ENCODE measurements at regions not wholly inside any gene's neighbourhood (a gene's known extent, or its start where the extent isn't known, plus 50 kb on each side); places are given as distances from the start of the nearest gene placed in this dataset.

- Histone ChIP-seq H3K27ac (no peak overlapping the region), H3K27me3 (peaks cover 14% of the 10 kb centered on the region; the same call in 1 of the 2 replicates), H3K9me3 (replicated peaks) (peaks cover 13% of the 10 kb centered on the region), H3K4me1 (no peaks in the 10 kb centered on the region; the same call in 1 of the 2 replicates), H3K36me3 (no peaks in the 10 kb centered on the region), H3K4me3 (no peak overlapping the region)
- no peak for DNase-seq
These were observed 224.8 kb upstream of the TNRC6C start for GRCh38 chr17:77733576-77734296.

- no peak overlapping the region for H3K4me3 ChIP-seq
- no peak overlapping the region for H3K27ac ChIP-seq
- peaks cover 13% of the 10 kb centered on the region for H3K9me3 ChIP-seq (replicated peaks)
- no peaks in the 10 kb centered on the region for H3K36me3 ChIP-seq
- no peaks in the 10 kb centered on the region; the same call in 1 of the 2 replicates for H3K4me1 ChIP-seq
- H3K27me3 ChIP-seq: peaks cover 14% of the 10 kb centered on the region; the same call in 1 of the 2 replicates
- DNase-seq: peak; percentile 63 to 71
These were observed 224.0 kb upstream of the TNRC6C start for GRCh38 chr17:77734371-77735080.

- Histone ChIP-seq H3K4me3 (no peak overlapping the region), H3K4me1 (no peaks in the 10 kb centered on the region; the same call in 1 of the 2 replicates), H3K9me3 (replicated peaks) (peaks cover 13% of the 10 kb centered on the region), H3K27ac (no peak overlapping the region), H3K36me3 (no peaks in the 10 kb centered on the region), H3K27me3 (peaks cover 14% of the 10 kb centered on the region; the same call in 1 of the 2 replicates)
- DNase-seq: peak in 1 of 2 experiments; percentile 3
These were observed 223.4 kb upstream of the TNRC6C start for GRCh38 chr17:77735081-77735565.

GRCh38 chr17:77735566-77736198, 222.8 kb upstream of the TNRC6C start:
- no peaks in the 10 kb centered on the region; the same call in 1 of the 2 replicates for H3K4me1 ChIP-seq
- H3K27me3 ChIP-seq: peaks cover 14% of the 10 kb centered on the region; the same call in 1 of the 2 replicates
- DNase-seq: peak in 1 of 2 experiments; percentile 2
- H3K36me3 ChIP-seq: no peaks in the 10 kb centered on the region
- no peak overlapping the region for H3K4me3 ChIP-seq
- peaks cover 13% of the 10 kb centered on the region for H3K9me3 ChIP-seq (replicated peaks)
- H3K27ac ChIP-seq: no peak overlapping the region

- no peaks in the 10 kb centered on the region; the same call in 1 of the 2 replicates for H3K4me1 ChIP-seq
- DNase-seq: peak in 1 of 2 experiments; percentile 1
- peaks cover 14% of the 10 kb centered on the region; the same call in 1 of the 2 replicates for H3K27me3 ChIP-seq
- H3K27ac ChIP-seq: no peak overlapping the region
- H3K4me3 ChIP-seq: no peak overlapping the region
- H3K9me3 ChIP-seq (replicated peaks): peaks cover 13% of the 10 kb centered on the region
- H3K36me3 ChIP-seq: no peaks in the 10 kb centered on the region
These were observed 222.3 kb upstream of the TNRC6C start for GRCh38 chr17:77736199-77736585.

- DNase-seq: peak in 1 of 2 experiments; percentile 1
- no peaks in the 10 kb centered on the region; the same call in 1 of the 2 replicates for H3K4me1 ChIP-seq
These were observed 221.8 kb upstream of the TNRC6C start for GRCh38 chr17:77736721-77737120.

GRCh38 chr17:77737442-77738265, 220.8 kb upstream of the TNRC6C start:
- Histone ChIP-seq H3K27ac (no peak overlapping the region), H3K27me3 (peaks cover 14% of the 10 kb centered on the region; the same call in 1 of the 2 replicates), H3K4me1 (no peaks in the 10 kb centered on the region; the same call in 1 of the 2 replicates), H3K36me3 (no peaks in the 10 kb centered on the region), H3K4me3 (no peak overlapping the region), H3K9me3 (replicated peaks) (peaks cover 5% of the 10 kb centered on the region)
- DNase-seq: peak in 1 of 2 experiments; percentile 0

More at GRCh38 chr17:77736721-77737120, 221.8 kb upstream of the TNRC6C start:
- H3K4me3 ChIP-seq: no peak overlapping the region
- no peak overlapping the region for H3K27ac ChIP-seq
- H3K9me3 ChIP-seq (replicated peaks): peaks cover 13% of the 10 kb centered on the region
- H3K27me3 ChIP-seq: peaks cover 14% of the 10 kb centered on the region; the same call in 1 of the 2 replicates
- H3K36me3 ChIP-seq: no peaks in the 10 kb centered on the region

GRCh38 chr17:77738751-77739531, 219.6 kb upstream of the TNRC6C start:
- no peaks in the 10 kb centered on the region for H3K36me3 ChIP-seq
- H3K27ac ChIP-seq: no peak overlapping the region
- DNase-seq: no peak
- no peaks in the 10 kb centered on the region for H3K9me3 ChIP-seq (replicated peaks)
- no peak overlapping the region for H3K4me3 ChIP-seq
- peaks cover 8% of the 10 kb centered on the region; the same call in 1 of the 2 replicates for H3K27me3 ChIP-seq
- no peaks in the 10 kb centered on the region; the same call in 1 of the 2 replicates for H3K4me1 ChIP-seq

- H3K9me3 ChIP-seq (replicated peaks): no peaks in the 10 kb centered on the region
- no peak overlapping the region for H3K4me3 ChIP-seq
- H3K27me3 ChIP-seq: 0 out of 2 replicates have a peak, but pooled peaks cover under 1% of the 10 kb centered on the region
- H3K4me1 ChIP-seq: no peaks in the 10 kb centered on the region
- H3K36me3 ChIP-seq: no peaks in the 10 kb centered on the region
- no peak overlapping the region for H3K27ac ChIP-seq
- DNase-seq: no peak
These were observed 218.0 kb upstream of the TNRC6C start for GRCh38 chr17:77740481-77740880.

- peak in 1 of 2 experiments; percentile 59 for DNase-seq
- Histone ChIP-seq H3K4me1 (no peaks in the 10 kb centered on the region), H3K4me3 (no peak overlapping the region), H3K27ac (no peak overlapping the region), H3K36me3 (no peaks in the 10 kb centered on the region), H3K9me3 (replicated peaks) (no peaks in the 10 kb centered on the region), H3K27me3 (peaks cover under 1% of the 10 kb centered on the region; the same call in 1 of the 2 replicates)
These were observed 217.4 kb upstream of the TNRC6C start for GRCh38 chr17:77741109-77741508.

- no peak overlapping the region for H3K4me3 ChIP-seq
- peaks cover 5% of the 10 kb centered on the region; the same call in 1 of the 2 replicates for H3K27me3 ChIP-seq
- H3K9me3 ChIP-seq (replicated peaks): no peaks in the 10 kb centered on the region
- no peaks in the 10 kb centered on the region for H3K4me1 ChIP-seq
- no peak overlapping the region for H3K27ac ChIP-seq
- H3K36me3 ChIP-seq: no peaks in the 10 kb centered on the region
- no peak for DNase-seq
These were observed 215.9 kb upstream of the TNRC6C start for GRCh38 chr17:77742579-77742978.

GRCh38 chr17:77744066-77744988, 214.2 kb upstream of the TNRC6C start:
- no peaks in the 10 kb centered on the region for H3K36me3 ChIP-seq
- H3K27ac ChIP-seq: no peak overlapping the region
- DNase-seq: no peak
- no peak overlapping the region for H3K4me3 ChIP-seq
- H3K4me1 ChIP-seq: no peaks in the 10 kb centered on the region
- peaks cover 5% of the 10 kb centered on the region; the same call in 1 of the 2 replicates for H3K27me3 ChIP-seq
- no peaks in the 10 kb centered on the region for H3K9me3 ChIP-seq (replicated peaks)
